Gastroesophageal sphincter (tissue), 3 donors: ENCODE measurements at regions not wholly inside any gene's neighbourhood (a gene's known extent, or its start where the extent isn't known, plus 50 kb on each side); places are given as distances from the start of the nearest gene placed in this dataset.

Source experiments
- CTCF ChIP-seq, 4 experiments: fragments of 200-600 bp in 2 of 4; fragments of 450-650 bp in 2 of 4; sonication (generic) in 1 of 4; IDR thresholded peaks; one replicate each; pipeline ENCODE4 v1.5.1; 2017 to 2019; ENCODE audit warnings: antibody characterized with exemption in 4 of 4, mild to moderate bottlenecking in 2 of 4, moderate library complexity in 2 of 4
- EP300 ChIP-seq: sonication (generic); formaldehyde crosslinking; IDR thresholded peaks from one replicate; pipeline ENCODE4 v1.6.1; 2017; ENCODE audit warnings: antibody characterized with exemption, mild to moderate bottlenecking
- POLR2A ChIP-seq, 2 donors: fragments of 450-650 bp; IDR thresholded peaks; one replicate each; pipeline ENCODE4 v1.6.1; 2017; ENCODE audit warnings: antibody characterized with exemption in 2 of 2, mild to moderate bottlenecking in 2 of 2, moderate library complexity in 1 of 2
- POLR2AphosphoS5 ChIP-seq: sonication (generic); formaldehyde crosslinking; IDR thresholded peaks from one replicate; pipeline ENCODE4 v1.6.1; 2017; ENCODE audit warnings: antibody characterized with exemption

GRCh38 chr20:41716436-41716835 lies 98.3 kb upstream of the CHD6 start:
- TF ChIP-seq CTCF (IDR thresholded peaks at IDR 0.05) = no peak
- no peak for TF ChIP-seq POLR2A (IDR thresholded peaks at IDR 0.05)
- TF ChIP-seq EP300 = no peak
- TF ChIP-seq POLR2AphosphoS5 = no peak
